ENCODE measurements at regions not wholly inside any gene's neighbourhood (a gene's known extent, or its start where the extent isn't known, plus 50 kb on each side); places are given as distances from the start of the nearest gene placed in this dataset.
"Not testable (repeated sequence)": the region's sequence is repeated elsewhere in the genome, so short reads cannot be mapped to it uniquely, and the experiment has no call there.

DNA sequence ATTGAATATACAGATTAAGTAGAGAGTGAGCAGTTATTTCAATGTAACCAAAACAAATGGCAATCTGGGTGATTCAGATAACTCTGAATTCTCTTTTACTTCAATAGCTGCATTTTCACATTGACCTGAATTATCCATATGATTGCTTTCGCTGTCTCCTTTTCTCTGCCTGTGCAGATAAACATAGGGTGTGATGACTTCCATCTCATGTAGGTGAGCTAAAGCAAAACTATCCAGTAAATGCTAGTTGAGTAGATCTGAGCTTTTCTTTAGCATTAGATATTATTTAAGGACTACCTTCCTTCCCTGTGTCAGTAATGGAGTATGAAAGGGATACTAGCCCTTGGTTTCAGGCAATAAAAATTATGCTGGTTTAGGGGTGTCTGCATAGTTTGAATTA, 288.6 kb downstream of the OXSM start:
- no peak for DNase-seq

DNA sequence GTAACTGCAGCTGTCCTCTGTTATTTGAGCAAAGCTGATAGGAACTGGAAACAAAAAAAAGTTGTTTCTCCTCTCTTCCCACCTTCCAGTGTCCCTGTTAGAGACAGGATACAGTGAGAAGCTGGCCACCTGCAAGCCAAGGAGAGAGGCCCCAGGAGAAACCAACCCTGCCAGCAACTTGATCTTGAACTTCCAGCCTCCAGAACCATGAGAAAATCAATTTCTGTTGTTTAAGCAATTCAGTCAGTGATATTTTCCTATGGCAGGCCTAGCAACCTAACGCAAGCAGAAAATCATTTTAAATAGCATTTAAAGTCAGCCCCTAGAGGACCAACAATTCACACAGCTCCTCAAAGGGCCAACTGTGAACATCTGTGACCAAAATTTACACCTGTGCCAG, 291.3 kb downstream of the OXSM start:
- no peak for DNase-seq

- no peak for DNase-seq
These were observed 291.9 kb downstream of the OXSM start for GRCh38 chr3:26081806-26082205.

DNA sequence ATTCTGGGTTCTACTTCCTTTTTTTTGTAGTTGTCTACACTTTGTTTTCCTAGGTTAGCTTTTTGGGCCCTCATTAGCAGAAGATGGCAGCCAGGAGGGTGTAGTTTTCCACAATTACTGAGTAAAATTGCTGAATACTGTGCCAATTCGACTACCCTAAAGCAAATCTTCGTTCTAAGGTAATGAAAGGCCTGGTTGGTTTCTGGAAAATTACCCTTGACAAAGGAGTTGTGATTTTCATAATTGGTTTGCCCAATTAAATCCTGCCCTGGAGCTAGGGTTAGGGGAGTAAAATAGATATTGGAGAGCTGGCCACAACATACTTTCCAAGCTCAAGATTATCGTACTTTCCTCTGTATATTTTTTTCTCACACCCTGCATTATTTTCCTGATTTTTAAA, 293.0 kb downstream of the OXSM start:
- no peak for DNase-seq

- DNase-seq: no peak
These were observed 294.7 kb downstream of the OXSM start for GRCh38 chr3:26084629-26085028.

GRCh38 chr3:26087751-26088150, 297.9 kb downstream of the OXSM start:
- DNase-seq: no peak

- no peak for DNase-seq
These were observed 299.4 kb downstream of the OXSM start for GRCh38 chr3:26089249-26089648.

DNA sequence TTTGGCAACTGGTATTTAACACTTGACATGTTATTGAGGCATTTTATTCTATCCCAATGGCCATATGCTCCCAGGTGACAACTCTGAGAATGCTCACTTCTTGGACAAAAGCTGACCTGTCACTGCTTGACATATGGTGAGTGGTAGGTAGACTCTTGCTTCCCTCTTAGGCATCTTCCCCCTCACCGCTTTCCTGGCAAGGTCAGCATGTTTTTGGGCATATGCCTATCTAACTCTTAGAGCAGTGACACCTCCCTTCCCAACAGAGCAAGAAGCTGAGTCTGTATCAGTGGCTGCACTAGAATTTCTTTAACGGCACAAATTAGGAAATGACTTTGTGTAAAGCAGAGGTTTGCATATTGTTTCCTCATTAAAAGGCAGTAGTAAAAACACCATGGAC, 300.7 kb downstream of the OXSM start:
- no peak for DNase-seq

- no peak for DNase-seq
These were observed 301.2 kb downstream of the OXSM start for GRCh38 chr3:26091096-26091495.

GRCh38 chr3:26091626-26092025, 301.7 kb downstream of the OXSM start:
- no peak for DNase-seq

GRCh38 chr3:26097111-26097510, 307.2 kb downstream of the OXSM start:
- DNase-seq: not testable (repeated sequence)

- no peak for DNase-seq
These were observed 309.8 kb downstream of the OXSM start for GRCh38 chr3:26099692-26100091.

DNA sequence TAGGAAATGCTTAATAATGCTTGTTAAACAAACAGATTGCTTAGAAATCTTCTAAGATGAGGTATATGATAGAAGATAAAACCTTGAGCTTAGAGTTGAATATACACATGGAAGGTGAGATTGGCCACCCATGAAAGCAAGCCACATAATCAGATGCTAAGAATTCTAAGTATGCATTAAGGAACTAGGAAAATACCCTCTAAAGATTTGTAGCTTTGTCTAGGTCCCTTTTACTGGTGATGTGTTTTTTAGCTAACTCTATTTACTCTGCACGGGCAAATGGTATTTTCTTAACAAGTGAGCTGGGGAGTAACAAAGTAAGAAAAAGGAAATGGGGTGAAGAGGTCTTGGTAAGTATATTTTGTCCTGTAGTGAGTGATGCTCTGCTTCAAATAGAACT, 310.3 kb downstream of the OXSM start:
- DNase-seq: no peak

DNA sequence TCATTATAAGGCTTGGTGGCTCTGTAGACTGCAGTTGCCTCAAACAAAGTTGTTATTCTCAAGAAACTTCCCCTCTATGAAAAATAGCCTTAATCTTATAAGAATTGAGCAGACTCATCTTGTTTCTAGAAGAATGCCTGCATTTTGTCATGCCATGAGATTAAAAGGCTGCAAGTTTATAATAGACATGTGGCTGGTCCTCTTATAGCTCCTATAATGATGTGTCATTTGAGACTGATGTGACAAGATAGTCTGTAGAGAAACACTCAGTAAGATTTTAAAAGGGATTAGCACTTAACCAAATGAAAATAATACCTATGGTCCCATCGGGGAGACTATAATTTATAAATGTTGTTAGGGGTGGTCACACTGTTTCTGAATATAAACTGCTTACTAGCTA, 312.5 kb downstream of the OXSM start:
- no peak for DNase-seq

- no peak for DNase-seq
These were observed 315.0 kb downstream of the OXSM start for GRCh38 chr3:26104851-26105251.

DNA sequence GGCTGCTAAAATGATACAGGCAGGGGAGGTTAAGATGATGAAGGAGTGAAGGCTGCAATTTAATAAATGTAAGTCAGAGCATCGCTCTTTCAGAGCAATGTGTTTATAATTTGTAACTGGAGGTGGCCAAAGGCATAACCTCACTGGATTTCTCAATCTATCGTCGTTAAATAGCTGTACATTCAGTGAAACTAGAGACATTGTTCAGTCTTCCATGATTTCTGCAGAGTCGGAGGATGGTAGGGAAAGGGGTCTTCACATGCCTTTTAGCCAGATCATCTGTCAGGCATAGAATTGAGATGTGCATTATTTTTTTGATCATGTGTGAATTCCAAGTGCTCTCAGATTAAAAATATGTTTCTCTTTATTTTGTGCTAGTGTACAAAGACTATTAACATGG, 315.4 kb downstream of the OXSM start:
- no peak for DNase-seq

- no peak for DNase-seq
These were observed 316.3 kb downstream of the OXSM start for GRCh38 chr3:26106228-26106627.

- no peak for DNase-seq
These were observed 319.1 kb downstream of the OXSM start for GRCh38 chr3:26108846-26109489.

DNA sequence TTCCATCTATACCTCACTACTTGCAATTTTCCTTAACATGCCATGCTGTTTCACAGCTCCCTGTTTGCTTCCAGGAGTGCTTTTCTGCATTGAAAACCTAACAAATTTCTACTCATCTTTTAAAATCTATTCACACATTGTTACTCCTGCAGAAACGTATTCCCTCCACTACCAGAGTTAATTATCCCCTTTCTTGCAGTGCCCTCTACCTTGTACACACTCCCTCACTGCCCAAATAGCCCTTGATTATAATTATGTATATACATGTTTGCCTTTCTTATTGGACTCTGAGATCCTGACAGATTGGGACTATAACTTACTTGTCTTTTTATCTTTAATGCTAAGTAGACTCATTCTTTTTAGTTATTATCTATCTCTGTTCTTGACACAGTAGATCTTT, 325.0 kb downstream of the OXSM start:
- DNase-seq: no peak

DNA sequence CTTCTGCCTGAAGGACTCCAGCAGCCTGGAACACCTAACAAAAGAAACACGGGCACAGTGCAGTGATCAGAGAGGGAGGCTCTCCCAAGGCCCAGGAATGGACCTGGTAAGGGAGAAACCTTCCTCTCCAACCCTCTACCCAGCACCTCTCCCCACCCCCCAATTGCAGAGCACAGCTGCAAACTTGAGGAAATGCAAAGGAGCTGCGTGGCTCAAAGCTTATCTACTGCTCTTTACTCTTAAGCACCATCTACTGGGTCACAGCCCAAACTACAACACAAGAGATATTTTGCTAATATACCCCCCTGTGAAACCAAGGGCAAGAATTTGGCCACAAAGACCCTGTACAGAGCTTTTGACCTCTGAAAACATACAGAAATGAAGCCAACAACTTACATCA, 328.3 kb downstream of the OXSM start:
- no peak for DNase-seq

DNA sequence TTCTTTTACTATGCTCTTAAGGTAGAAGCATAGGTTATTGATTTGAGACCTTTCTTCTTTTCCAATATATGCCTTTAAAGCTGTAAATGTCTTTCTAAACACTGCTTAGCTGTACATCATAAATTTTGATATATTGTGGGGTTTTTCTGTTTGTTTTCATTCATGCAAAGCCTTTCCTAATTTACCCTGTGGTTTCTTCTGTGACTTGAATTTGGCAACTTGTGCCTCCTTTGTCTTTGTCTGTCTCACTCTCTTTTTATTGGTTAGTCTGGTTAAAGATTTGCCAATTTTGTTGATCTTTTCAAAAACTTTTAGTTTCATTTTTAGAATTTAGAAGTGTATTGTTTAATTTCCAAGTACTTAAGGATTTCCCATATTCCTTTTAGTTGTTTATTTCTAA, 343.1 kb downstream of the OXSM start:
- DNase-seq: no peak

- DNase-seq: no peak
These were observed 351.4 kb downstream of the OXSM start for GRCh38 chr3:26141296-26141695.

- DNase-seq: no peak
These were observed 355.9 kb downstream of the OXSM start for GRCh38 chr3:26145769-26146168.

GRCh38 chr3:26157428-26157827, 367.5 kb downstream of the OXSM start:
- DNase-seq: not testable (repeated sequence)

DNA sequence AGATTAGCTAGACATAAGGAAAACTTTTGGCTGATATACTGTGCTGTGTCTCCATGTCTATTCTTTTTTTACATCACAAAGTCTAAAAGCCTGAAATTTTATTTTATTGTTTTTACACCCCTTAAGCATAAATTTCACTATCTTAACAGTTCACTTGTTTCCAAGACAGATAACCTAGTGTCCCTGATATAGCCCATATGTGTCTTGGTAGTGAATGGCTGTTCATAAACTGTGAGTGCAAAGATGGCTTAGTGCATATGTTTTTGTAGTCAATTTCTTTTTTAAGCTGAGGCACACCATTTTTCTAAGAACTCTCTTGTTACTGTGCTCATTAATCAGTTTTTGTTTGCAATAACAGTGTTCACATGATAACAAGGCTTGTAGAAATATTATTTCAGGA, 381.1 kb downstream of the OXSM start:
- DNase-seq: no peak

DNA sequence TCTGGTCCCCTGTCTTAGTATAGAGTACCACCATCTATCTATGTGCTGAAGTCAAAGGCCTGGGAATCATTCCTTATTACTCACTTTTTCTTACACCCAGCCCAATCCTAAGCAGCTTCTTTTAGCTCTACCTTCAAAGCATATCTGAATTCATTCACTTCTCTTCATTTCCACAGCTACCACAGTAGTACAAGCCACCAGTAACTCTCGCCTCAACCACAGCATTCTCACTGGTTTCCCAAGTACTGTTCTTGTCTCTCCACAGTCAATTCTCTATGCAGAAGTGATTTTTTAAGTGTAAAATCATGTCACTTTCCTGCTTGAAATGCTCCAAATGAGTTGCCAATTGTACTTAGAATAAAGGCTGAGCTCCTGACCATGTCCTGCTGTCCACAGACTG, 401.7 kb downstream of the OXSM start:
- no peak for DNase-seq

Data from activated CD4-positive, alpha-beta T cell treated with anti-CD3 and anti-CD28 coated beads, Interleukin-2, amount 50 U/mL, for 48 hours (primary cell).